Caco-2 (cell line): ENCODE measurements at regions not wholly inside any gene's neighbourhood (a gene's known extent, or its start where the extent isn't known, plus 50 kb on each side); places are given as distances from the start of the nearest gene placed in this dataset.

ENCODE experiments used
- BruUV-seq: library from RNA; stranded (reverse); fragments of 400-500 nt; replicated peaks from 2 replicates; lab custom pipeline; 2021; lab: Mats Ljungman, UMichigan
- CTCF ChIA-PET: fragments of 300-600 bp; sonication (Branson Sonifier 250); formaldehyde crosslinking; loops from one replicate; lab custom pipeline; 2022; ENCODE audit warnings: antibody characterized with exemption; lab: Charles Lee
- POLR2A ChIA-PET: fragments of 300-600 bp; sonication (Branson Sonifier 250); formaldehyde crosslinking; loops from one replicate; lab custom pipeline; 2022; ENCODE audit warnings: antibody characterized with exemption; lab: Charles Lee
- DNase-seq, 2 experiments: peaks; one replicate each; pipeline versions ENCODE4 v3.0.0 to v3.0.0-alpha.2; 2020 to 2022
- H3K27me3 ChIP-seq: replicated peaks from 2 replicates; pipeline ENCODE4 v1.6.0; 2011; ENCODE audit warnings: low read length; ENCODE audit not compliant: control insufficient read depth, insufficient read depth
- H3K36me3 ChIP-seq: 2 replicates; pipeline ENCODE4 v1.5.1; 2011; ENCODE audit warnings: low read length; ENCODE audit not compliant: control insufficient read depth, insufficient read depth
- H3K4me1 ChIP-seq: fragments of 250-450 bp; sonication (Bioruptor Pico); 2 replicates; pipeline ENCODE4 v1.5.1; 2020; ENCODE audit warnings: mild to moderate bottlenecking
- H3K4me3 ChIP-seq: 2 replicates; pipeline ENCODE4 v1.5.1; 2011; ENCODE audit warnings: low read depth, mild to moderate bottlenecking, control low read depth, low read length
- H3K9me3 ChIP-seq: fragments of 250-450 bp; sonication (Bioruptor Pico); 2 replicates; pipeline ENCODE4 v1.5.1; 2020; ENCODE audit warnings: mild to moderate bottlenecking, moderate library complexity
- H3K27ac Mint-ChIP-seq: one replicate; pipeline ENCODE4 v1.8.0; 2022; ENCODE audit warnings: mixed read lengths; ENCODE audit not compliant: unreplicated experiment
- H3K27me3 Mint-ChIP-seq: one replicate; pipeline ENCODE4 v1.8.0; 2022; ENCODE audit warnings: mixed read lengths; ENCODE audit not compliant: insufficient read depth, unreplicated experiment
- H3K36me3 Mint-ChIP-seq: one replicate; pipeline ENCODE4 v1.8.0; 2022; ENCODE audit warnings: mild to moderate bottlenecking, mixed read lengths; ENCODE audit not compliant: insufficient read depth, unreplicated experiment
- H3K4me1 Mint-ChIP-seq: one replicate; pipeline ENCODE4 v1.8.0; 2022; ENCODE audit warnings: low read depth, mixed read lengths; ENCODE audit not compliant: unreplicated experiment
- H3K4me3 Mint-ChIP-seq: one replicate; pipeline ENCODE4 v1.8.0; 2022; ENCODE audit warnings: mild to moderate bottlenecking, moderate library complexity, mixed read lengths; ENCODE audit not compliant: unreplicated experiment
- H3K9me3 Mint-ChIP-seq: one replicate; pipeline ENCODE4 v1.8.0; 2022; ENCODE audit warnings: mixed read lengths; ENCODE audit not compliant: unreplicated experiment
- CTCF ChIP-seq, 2 experiments: fragments of 200-600 bp in 1 of 2; IDR thresholded peaks; 1 replicate in 1 of 2; 2 replicates in 1 of 2; pipeline versions ENCODE4 v1.5.1 to v1.8.0; 2011 to 2022; ENCODE audit warnings: antibody characterized with exemption in 1 of 2, control low read depth in 1 of 2, inconsistent platforms in 1 of 2, low read depth in 1 of 2, low read length in 1 of 2, mild to moderate bottlenecking in 1 of 2, moderate library complexity in 1 of 2; ENCODE audit not compliant: insufficient read depth in 1 of 2, severe bottlenecking in 1 of 2, unreplicated experiment in 1 of 2
- intact Hi-C: fragments of 100-400 bp; cut with micrococcal nuclease; formaldehyde crosslinking; loops from one replicate; pipeline ENCODE4 v1.10.0; 2022; ENCODE audit not compliant: unreplicated experiment

- TF ChIP-seq CTCF (IDR thresholded peaks at IDR 0.05; ENCODE audit: insufficient read depth in 1 of 2, low read depth in 1 of 2, low read length in 1 of 2, severe bottlenecking in 1 of 2, unreplicated experiment in 1 of 2) = no peak
- no peaks in the 10 kb centered on the region for H3K36me3 ChIP-seq
- no peaks in the 10 kb centered on the region for H3K9me3 ChIP-seq
- POLR2A ChIA-PET = no interaction called here
- intact Hi-C loops = no loop called here
- no peaks in the 10 kb centered on the region for H3K4me1 ChIP-seq
- Mint-ChIP-seq H3K4me3 (no peak overlapping the region), H3K4me1 (no peaks in the 10 kb centered on the region), H3K36me3 (no peaks in the 10 kb centered on the region), H3K27ac (no peak overlapping the region), H3K27me3 (no peaks in the 10 kb centered on the region), H3K9me3 (no peaks in the 10 kb centered on the region)
- no TSS peak for BruUV-seq
- H3K27me3 ChIP-seq = no peaks in the 10 kb centered on the region
- H3K4me3 ChIP-seq = no peak overlapping the region
- no peak for DNase-seq
- CTCF ChIA-PET = no interaction called here
Measured at GRCh38 chr6:25118038-25118437, 161.1 kb upstream of the CARMIL1 start.

- Mint-ChIP-seq H3K4me3 (no peak overlapping the region), H3K4me1 (no peaks in the 10 kb centered on the region), H3K9me3 (no peaks in the 10 kb centered on the region), H3K27me3 (no peaks in the 10 kb centered on the region), H3K36me3 (no peaks in the 10 kb centered on the region), H3K27ac (no peak overlapping the region)
- Histone ChIP-seq H3K4me1 (no peaks in the 10 kb centered on the region), H3K36me3 (no peaks in the 10 kb centered on the region), H3K9me3 (no peaks in the 10 kb centered on the region), H3K4me3 (no peak overlapping the region), H3K27me3 (no peaks in the 10 kb centered on the region)
- CTCF ChIA-PET = no interaction called here
- DNase-seq = no peak
- POLR2A ChIA-PET = no interaction called here
- no peak for TF ChIP-seq CTCF (IDR thresholded peaks at IDR 0.05; ENCODE audit: insufficient read depth in 1 of 2, low read depth in 1 of 2, low read length in 1 of 2, severe bottlenecking in 1 of 2, unreplicated experiment in 1 of 2)
- intact Hi-C loops = no loop called here
- no TSS peak for BruUV-seq
Measured at GRCh38 chr6:25121186-25121585, 158.0 kb upstream of the CARMIL1 start.

GRCh38 chr6:25122001-25122400 is 157.2 kb upstream of the CARMIL1 start:
- intact Hi-C loops = no loop called here
- H3K4me1 Mint-ChIP-seq = no peaks in the 10 kb centered on the region
- ChIA-PET CTCF (no interaction called here), POLR2A (no interaction called here)
- no peak for DNase-seq
- Histone ChIP-seq H3K4me3 (no peak overlapping the region), H3K9me3 (no peaks in the 10 kb centered on the region), H3K36me3 (no peaks in the 10 kb centered on the region), H3K4me1 (no peaks in the 10 kb centered on the region), H3K27me3 (no peaks in the 10 kb centered on the region)
- no peaks in the 10 kb centered on the region for H3K9me3 Mint-ChIP-seq
- H3K27me3 Mint-ChIP-seq = no peaks in the 10 kb centered on the region
- no TSS peak for BruUV-seq
- H3K27ac Mint-ChIP-seq = no peak overlapping the region
- no peak for TF ChIP-seq CTCF (IDR thresholded peaks at IDR 0.05; ENCODE audit: insufficient read depth in 1 of 2, low read depth in 1 of 2, low read length in 1 of 2, severe bottlenecking in 1 of 2, unreplicated experiment in 1 of 2)
- no peak overlapping the region for H3K4me3 Mint-ChIP-seq
- H3K36me3 Mint-ChIP-seq = no peaks in the 10 kb centered on the region
